RPMI7951 (cell line): ENCODE measurements at regions not wholly inside any gene's neighbourhood (a gene's known extent, or its start where the extent isn't known, plus 50 kb on each side); places are given as distances from the start of the nearest gene placed in this dataset.

Experiments
- DNase-seq: peaks from one replicate; pipeline ENCODE4 v3.0.0-alpha.2; 2012; ENCODE audit warnings: low read depth

- no peak for DNase-seq
Observed at GRCh38 chr2:4840791-4841190, 851.4 kb upstream of the SOX11 start.

- no peak for DNase-seq
Observed at GRCh38 chr2:4844881-4845280, 847.3 kb upstream of the SOX11 start.

GRCh38 chr2:4862031-4862430, 830.2 kb upstream of the SOX11 start:
- DNase-seq: no peak

GRCh38 chr2:4866198-4866597, 826.0 kb upstream of the SOX11 start:
- no peak for DNase-seq

GRCh38 chr2:4868466-4868865, 823.7 kb upstream of the SOX11 start:
- DNase-seq: no peak

GRCh38 chr2:4869154-4869553, 823.0 kb upstream of the SOX11 start:
- DNase-seq: no peak

GRCh38 chr2:4873364-4873763, 818.8 kb upstream of the SOX11 start:
- DNase-seq: no peak

- no peak for DNase-seq
Observed at GRCh38 chr2:4873876-4874593, 818.1 kb upstream of the SOX11 start.

GRCh38 chr2:4882421-4882820, 809.8 kb upstream of the SOX11 start:
- DNase-seq: no peak

GRCh38 chr2:4882941-4883340, 809.2 kb upstream of the SOX11 start:
- no peak for DNase-seq

- DNase-seq: no peak
Observed at GRCh38 chr2:4883375-4883774, 808.8 kb upstream of the SOX11 start.

- no peak for DNase-seq
Observed at GRCh38 chr2:4884117-4884571, 808.0 kb upstream of the SOX11 start.

GRCh38 chr2:4891394-4891793, 800.8 kb upstream of the SOX11 start:
- no peak for DNase-seq

GRCh38 chr2:4895371-4895770, 796.8 kb upstream of the SOX11 start:
- DNase-seq: no peak

GRCh38 chr2:4898706-4899105, 793.5 kb upstream of the SOX11 start:
- peak; percentile 25 for DNase-seq

- no peak for DNase-seq
Observed at GRCh38 chr2:4900242-4900641, 791.9 kb upstream of the SOX11 start.

GRCh38 chr2:4900861-4901770, 791.1 kb upstream of the SOX11 start:
- no peak for DNase-seq

- DNase-seq: no peak
Observed at GRCh38 chr2:4903656-4904348, 788.4 kb upstream of the SOX11 start.

- no peak for DNase-seq
Observed at GRCh38 chr2:4908461-4908860, 783.7 kb upstream of the SOX11 start.

GRCh38 chr2:4909346-4910009, 782.7 kb upstream of the SOX11 start:
- no peak for DNase-seq

GRCh38 chr2:4914036-4914435, 778.1 kb upstream of the SOX11 start:
- DNase-seq: no peak

GRCh38 chr2:4914551-4914950, 777.6 kb upstream of the SOX11 start:
- DNase-seq: no peak
